ENCODE measurements at regions not wholly inside any gene's neighbourhood (a gene's known extent, or its start where the extent isn't known, plus 50 kb on each side); places are given as distances from the start of the nearest gene placed in this dataset.

GRCh38 chr2:467101-467500, 179.2 kb upstream of the ALKAL2 start:
- POLR2A ChIA-PET = no interaction called here
- intact Hi-C loops (cut with DNase I, micrococcal nuclease) = no loop called here
- H3K36me3 ChIP-seq (ENCODE audit: insufficient read depth, low read length) = no peaks in the 10 kb centered on the region
- H3K4me1 ChIP-seq (ENCODE audit: insufficient read depth, low read length) = peaks cover 10% of the 10 kb centered on the region
- CTCF ChIA-PET = no interaction called here
- no peak overlapping the region for H3K4me3 ChIP-seq (ENCODE audit: low read length)
- Mint-ChIP-seq H3K9me3 (no peaks in the 10 kb centered on the region), H3K27ac (no peak overlapping the region), H3K27me3 (peaks cover 70% of the 10 kb centered on the region), H3K4me1 (ENCODE audit: low read depth) (peaks cover 5% of the 10 kb centered on the region), H3K4me3 (no peak overlapping the region), H3K36me3 (ENCODE audit: low read depth) (no peaks in the 10 kb centered on the region)
- no peak overlapping the region for H3K27ac ChIP-seq (ENCODE audit: low read depth in 1 of 2, low read length in 2 of 2)
- H3K27me3 ChIP-seq (ENCODE audit: control insufficient read depth in 1 of 2, insufficient read depth in 2 of 2, low read length in 2 of 2) = peaks cover 36 to 54% of the 10 kb centered on the region in 2 experiments
- TF ChIP-seq CTCF (IDR thresholded peaks at IDR 0.05) = no peak
- peaks cover 0 to 24% of the 10 kb centered on the region in 2 experiments for H3K9me3 ChIP-seq (ENCODE audit: control insufficient read depth in 1 of 2, insufficient read depth in 1 of 2, low read length in 2 of 2)
- ATAC-seq (ENCODE audit: poor library complexity) (no peak), DNase-seq (no peak)

DNA sequence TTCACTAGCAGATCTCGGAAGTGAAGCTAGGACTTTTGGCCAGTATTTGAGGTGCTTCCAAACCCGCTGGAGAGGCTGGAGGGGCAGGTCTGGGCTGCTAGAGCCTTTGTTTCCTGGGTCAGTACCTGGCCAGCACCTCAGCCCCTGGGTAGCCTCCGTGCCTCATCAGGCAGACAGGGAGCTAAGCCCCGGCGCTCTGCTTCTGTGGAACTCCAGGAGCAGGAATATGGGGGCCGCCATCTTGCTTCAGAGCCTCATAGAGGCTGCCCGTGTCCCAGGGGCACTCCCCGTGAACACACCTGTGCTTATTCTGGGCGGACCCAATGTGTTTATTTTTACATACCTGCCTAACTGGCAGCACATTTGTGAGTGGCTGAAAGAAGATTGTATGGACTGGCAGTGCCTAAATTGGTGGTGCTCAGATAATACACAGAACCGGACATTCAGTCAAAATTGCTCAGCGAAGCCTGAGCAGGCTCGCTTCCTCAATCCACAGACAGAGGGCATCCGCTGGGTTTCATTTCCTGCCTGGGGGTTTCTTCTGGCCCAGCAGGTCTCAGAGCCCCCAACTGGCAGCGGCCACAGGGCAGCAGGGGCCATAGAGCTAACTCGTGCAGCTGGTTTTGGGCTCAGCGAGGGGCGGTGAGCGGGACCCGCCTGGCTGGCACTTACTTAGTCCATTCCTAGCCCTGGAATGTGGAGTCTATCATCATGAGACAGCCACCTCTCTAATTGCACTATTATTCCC, 176.8 kb upstream of the ALKAL2 start:
- peaks cover 31% of the 10 kb centered on the region for H3K4me1 ChIP-seq (ENCODE audit: insufficient read depth, low read length)
- CTCF ChIA-PET = no interaction called here
- no peak for ATAC-seq (ENCODE audit: poor library complexity)
- intact Hi-C loops (cut with DNase I, micrococcal nuclease) = no loop called here
- no peak overlapping the region for H3K4me3 ChIP-seq (ENCODE audit: low read length)
- peaks cover 36 to 68% of the 10 kb centered on the region in 2 experiments for H3K27me3 ChIP-seq (ENCODE audit: control insufficient read depth in 1 of 2, insufficient read depth in 2 of 2, low read length in 2 of 2)
- Mint-ChIP-seq H3K27ac (no peak overlapping the region), H3K4me1 (ENCODE audit: low read depth) (peaks cover 29% of the 10 kb centered on the region), H3K36me3 (ENCODE audit: low read depth) (no peaks in the 10 kb centered on the region), H3K9me3 (no peaks in the 10 kb centered on the region), H3K27me3 (peaks cover 82% of the 10 kb centered on the region), H3K4me3 (no peak overlapping the region)
- no peaks in the 10 kb centered on the region for H3K36me3 ChIP-seq (ENCODE audit: insufficient read depth, low read length)
- no peak overlapping the region for H3K27ac ChIP-seq (ENCODE audit: low read depth in 1 of 2, low read length in 2 of 2)
- POLR2A ChIA-PET = no interaction called here
- DNase-seq = no peak
- no peak for TF ChIP-seq CTCF (IDR thresholded peaks at IDR 0.05)
- H3K9me3 ChIP-seq (ENCODE audit: control insufficient read depth in 1 of 2, insufficient read depth in 1 of 2, low read length in 2 of 2) = peaks cover 0 to 24% of the 10 kb centered on the region in 2 experiments

DNA sequence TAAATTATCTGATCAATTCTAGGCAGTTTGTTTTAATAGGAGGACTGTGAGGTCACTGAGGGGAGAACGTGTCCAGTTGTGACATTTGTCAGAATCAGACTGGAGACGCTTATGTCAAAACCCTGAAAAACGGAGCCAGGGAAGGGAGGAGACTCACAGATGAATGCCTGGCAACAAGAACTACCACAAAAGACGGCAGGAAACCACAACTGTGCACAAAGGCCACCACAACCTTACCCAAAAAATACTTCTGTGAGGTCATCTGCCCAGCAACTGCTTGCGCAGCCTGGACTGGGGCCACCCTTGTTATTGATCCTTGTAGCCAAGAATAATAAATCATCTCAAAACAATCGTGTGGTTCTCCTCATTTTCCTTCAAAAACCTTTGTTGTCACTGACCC, 173.0 kb upstream of the ALKAL2 start:
- H3K4me3 ChIP-seq (ENCODE audit: low read length) = no peak overlapping the region
- no peak overlapping the region for H3K27ac ChIP-seq (ENCODE audit: low read depth in 1 of 2, low read length in 2 of 2)
- peaks cover 90% of the 10 kb centered on the region for H3K27me3 Mint-ChIP-seq
- no peaks in the 10 kb centered on the region for H3K36me3 ChIP-seq (ENCODE audit: insufficient read depth, low read length)
- intact Hi-C loops (cut with DNase I, micrococcal nuclease) = loop anchor here in 1 of 2 experiments (2.0 kb wide), 1 partner anchor 66 kb away; no protein-coding TSS in a partner anchor
- peak overlapping the region; percentile 40 for H3K27ac Mint-ChIP-seq
- peaks cover 0 to 6% of the 10 kb centered on the region in 2 experiments for H3K9me3 ChIP-seq (ENCODE audit: control insufficient read depth in 1 of 2, insufficient read depth in 1 of 2, low read length in 2 of 2)
- peak; percentile 84 for ATAC-seq (ENCODE audit: poor library complexity)
- DNase-seq = peak in 13 of 14 experiments; percentile 24 to 87 (median 43)
- H3K27me3 ChIP-seq (ENCODE audit: control insufficient read depth in 1 of 2, insufficient read depth in 2 of 2, low read length in 2 of 2) = peaks cover 16 to 59% of the 10 kb centered on the region in 2 experiments
- peak overlapping the region; percentile 72 for H3K4me3 Mint-ChIP-seq
- TF ChIP-seq CTCF (IDR thresholded peaks at IDR 0.05) = no peak
- CTCF ChIA-PET = no interaction called here
- H3K4me1 ChIP-seq (ENCODE audit: insufficient read depth, low read length) = peaks cover 21% of the 10 kb centered on the region
- H3K4me1 Mint-ChIP-seq (ENCODE audit: low read depth) = peaks cover 24% of the 10 kb centered on the region
- H3K36me3 Mint-ChIP-seq (ENCODE audit: low read depth) = no peaks in the 10 kb centered on the region
- H3K9me3 Mint-ChIP-seq = no peaks in the 10 kb centered on the region
- POLR2A ChIA-PET = no interaction called here

Data from CD4-positive, alpha-beta T cell (primary cell).